ENCODE measurements at regions not wholly inside any gene's neighbourhood (a gene's known extent, or its start where the extent isn't known, plus 50 kb on each side); places are given as distances from the start of the nearest gene placed in this dataset.

DNA sequence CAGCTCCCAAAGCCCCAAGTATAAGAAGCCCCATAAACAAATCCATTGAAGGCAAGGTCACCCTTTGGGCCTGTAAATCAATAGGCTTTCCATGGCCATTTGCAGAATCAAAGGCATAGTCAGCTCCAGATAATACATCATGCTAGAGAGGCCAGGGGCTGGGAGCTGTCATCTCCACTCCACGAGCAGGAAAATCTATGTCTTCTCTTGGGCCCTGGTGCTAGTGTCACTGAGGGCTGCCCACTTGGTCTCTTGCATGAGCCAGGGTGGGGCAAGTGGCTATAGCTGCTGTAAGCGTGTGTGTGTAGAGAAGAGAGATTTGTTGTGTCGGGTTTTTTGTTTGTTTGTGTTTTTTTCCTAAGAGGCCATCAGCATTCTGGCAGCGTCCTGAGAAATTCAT is 90.0 kb upstream of the ZNF618 start:
- TF ChIP-seq, protein P1, sequence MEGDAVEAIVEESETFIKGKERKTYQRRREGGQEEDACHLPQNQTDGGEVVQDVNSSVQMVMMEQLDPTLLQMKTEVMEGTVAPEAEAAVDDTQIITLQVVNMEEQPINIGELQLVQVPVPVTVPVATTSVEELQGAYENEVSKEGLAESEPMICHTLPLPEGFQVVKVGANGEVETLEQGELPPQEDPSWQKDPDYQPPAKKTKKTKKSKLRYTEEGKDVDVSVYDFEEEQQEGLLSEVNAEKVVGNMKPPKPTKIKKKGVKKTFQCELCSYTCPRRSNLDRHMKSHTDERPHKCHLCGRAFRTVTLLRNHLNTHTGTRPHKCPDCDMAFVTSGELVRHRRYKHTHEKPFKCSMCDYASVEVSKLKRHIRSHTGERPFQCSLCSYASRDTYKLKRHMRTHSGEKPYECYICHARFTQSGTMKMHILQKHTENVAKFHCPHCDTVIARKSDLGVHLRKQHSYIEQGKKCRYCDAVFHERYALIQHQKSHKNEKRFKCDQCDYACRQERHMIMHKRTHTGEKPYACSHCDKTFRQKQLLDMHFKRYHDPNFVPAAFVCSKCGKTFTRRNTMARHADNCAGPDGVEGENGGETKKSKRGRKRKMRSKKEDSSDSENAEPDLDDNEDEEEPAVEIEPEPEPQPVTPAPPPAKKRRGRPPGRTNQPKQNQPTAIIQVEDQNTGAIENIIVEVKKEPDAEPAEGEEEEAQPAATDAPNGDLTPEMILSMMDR (IDR thresholded peaks at IDR 0.05) = no peak
- no peak for TF ChIP-seq POLR2A (IDR thresholded peaks at IDR 0.05)
